ENCODE measurements at regions not wholly inside any gene's neighbourhood (a gene's known extent, or its start where the extent isn't known, plus 50 kb on each side); places are given as distances from the start of the nearest gene placed in this dataset.

DNA sequence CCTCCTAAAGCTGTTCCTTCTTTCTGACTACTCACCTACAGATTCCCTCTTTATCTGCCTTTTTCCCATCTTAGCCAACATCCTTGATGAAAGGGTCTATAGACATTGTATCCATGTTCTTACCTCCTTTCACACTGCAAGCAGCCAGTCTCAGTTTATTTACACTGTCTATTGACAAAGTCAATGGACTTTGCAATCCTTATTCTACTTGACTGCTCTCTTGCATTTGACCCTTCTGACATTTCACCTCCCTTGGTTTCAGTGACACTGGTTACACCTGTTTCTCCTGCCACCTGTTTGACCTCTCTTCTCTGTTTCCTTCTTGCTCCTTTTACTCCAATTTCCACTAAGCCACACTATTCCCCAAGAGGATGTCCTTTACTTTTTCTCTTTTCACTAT lies 224.0 kb upstream of the SNX7 start:
- Mint-ChIP-seq H3K9me3 (peaks cover 3% of the 10 kb centered on the region), H3K27ac (no peak overlapping the region), H3K4me1 (no peaks in the 10 kb centered on the region), H3K4me3 (no peak overlapping the region), H3K36me3 (no peaks in the 10 kb centered on the region), H3K27me3 (ENCODE audit: low read depth) (no peaks in the 10 kb centered on the region)
- DNase-seq (ENCODE audit: low spot score in 2 of 2, unreplicated experiment in 2 of 2), result no peak
- TF ChIP-seq, protein P1, sequence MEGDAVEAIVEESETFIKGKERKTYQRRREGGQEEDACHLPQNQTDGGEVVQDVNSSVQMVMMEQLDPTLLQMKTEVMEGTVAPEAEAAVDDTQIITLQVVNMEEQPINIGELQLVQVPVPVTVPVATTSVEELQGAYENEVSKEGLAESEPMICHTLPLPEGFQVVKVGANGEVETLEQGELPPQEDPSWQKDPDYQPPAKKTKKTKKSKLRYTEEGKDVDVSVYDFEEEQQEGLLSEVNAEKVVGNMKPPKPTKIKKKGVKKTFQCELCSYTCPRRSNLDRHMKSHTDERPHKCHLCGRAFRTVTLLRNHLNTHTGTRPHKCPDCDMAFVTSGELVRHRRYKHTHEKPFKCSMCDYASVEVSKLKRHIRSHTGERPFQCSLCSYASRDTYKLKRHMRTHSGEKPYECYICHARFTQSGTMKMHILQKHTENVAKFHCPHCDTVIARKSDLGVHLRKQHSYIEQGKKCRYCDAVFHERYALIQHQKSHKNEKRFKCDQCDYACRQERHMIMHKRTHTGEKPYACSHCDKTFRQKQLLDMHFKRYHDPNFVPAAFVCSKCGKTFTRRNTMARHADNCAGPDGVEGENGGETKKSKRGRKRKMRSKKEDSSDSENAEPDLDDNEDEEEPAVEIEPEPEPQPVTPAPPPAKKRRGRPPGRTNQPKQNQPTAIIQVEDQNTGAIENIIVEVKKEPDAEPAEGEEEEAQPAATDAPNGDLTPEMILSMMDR (IDR thresholded peaks at IDR 0.05; ENCODE audit: unreplicated experiment), result no peak

- no peaks in the 10 kb centered on the region for H3K36me3 Mint-ChIP-seq
- H3K27ac Mint-ChIP-seq, result no peak overlapping the region
- no peaks in the 10 kb centered on the region for H3K9me3 Mint-ChIP-seq
- H3K4me1 Mint-ChIP-seq, result no peaks in the 10 kb centered on the region
- H3K27me3 Mint-ChIP-seq (ENCODE audit: low read depth), result no peaks in the 10 kb centered on the region
- no peak overlapping the region for H3K4me3 Mint-ChIP-seq
- no peak for DNase-seq (ENCODE audit: low spot score in 2 of 2, unreplicated experiment in 2 of 2)
- TF ChIP-seq, protein P1 (IDR thresholded peaks at IDR 0.05; ENCODE audit: unreplicated experiment), result no peak
Observed at GRCh38 chr1:98437011-98437410, 224.5 kb upstream of the SNX7 start.

DNA sequence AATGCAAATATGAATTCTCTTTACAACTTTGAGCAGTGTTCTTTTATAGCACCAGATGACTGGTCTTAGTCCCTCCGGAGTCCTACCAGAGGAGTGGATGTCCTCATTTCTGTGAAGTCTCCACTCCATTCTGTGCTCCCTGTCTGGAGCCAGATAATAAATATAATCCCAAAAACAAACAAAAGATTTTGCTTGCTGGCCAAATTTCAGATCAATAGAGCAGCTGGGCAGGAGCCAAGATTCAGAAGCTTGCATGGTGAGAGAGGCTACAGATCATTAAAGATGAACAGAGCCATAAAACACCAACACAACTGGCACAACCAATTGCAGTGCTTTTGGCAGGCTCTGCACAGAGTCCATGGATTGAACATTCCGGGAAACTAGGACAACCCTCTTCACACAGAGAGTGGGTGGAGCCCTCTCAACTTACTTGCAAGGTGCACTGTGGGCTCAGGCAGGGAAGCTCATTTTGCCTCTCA lies 231.5 kb upstream of the SNX7 start:
- DNase-seq (ENCODE audit: low spot score in 2 of 2, unreplicated experiment in 2 of 2), result no peak
- peaks cover 9% of the 10 kb centered on the region for H3K9me3 Mint-ChIP-seq
- H3K27me3 Mint-ChIP-seq (ENCODE audit: low read depth), result no peaks in the 10 kb centered on the region
- no peak overlapping the region for H3K4me3 Mint-ChIP-seq
- no peaks in the 10 kb centered on the region for H3K4me1 Mint-ChIP-seq
- TF ChIP-seq, protein P1 (IDR thresholded peaks at IDR 0.05; ENCODE audit: unreplicated experiment), result no peak
- H3K36me3 Mint-ChIP-seq, result no peaks in the 10 kb centered on the region
- no peak overlapping the region for H3K27ac Mint-ChIP-seq

- H3K4me3 Mint-ChIP-seq, result no peak overlapping the region
- H3K36me3 Mint-ChIP-seq, result no peaks in the 10 kb centered on the region
- no peak for DNase-seq (ENCODE audit: low spot score in 2 of 2, unreplicated experiment in 2 of 2)
- TF ChIP-seq, protein P1 (IDR thresholded peaks at IDR 0.05; ENCODE audit: unreplicated experiment), result no peak
- no peaks in the 10 kb centered on the region for H3K27me3 Mint-ChIP-seq (ENCODE audit: low read depth)
- no peak overlapping the region for H3K27ac Mint-ChIP-seq
- peaks cover 13% of the 10 kb centered on the region for H3K9me3 Mint-ChIP-seq
- H3K4me1 Mint-ChIP-seq, result no peaks in the 10 kb centered on the region
Observed at GRCh38 chr1:98428864-98429263, 232.7 kb upstream of the SNX7 start.

DNA sequence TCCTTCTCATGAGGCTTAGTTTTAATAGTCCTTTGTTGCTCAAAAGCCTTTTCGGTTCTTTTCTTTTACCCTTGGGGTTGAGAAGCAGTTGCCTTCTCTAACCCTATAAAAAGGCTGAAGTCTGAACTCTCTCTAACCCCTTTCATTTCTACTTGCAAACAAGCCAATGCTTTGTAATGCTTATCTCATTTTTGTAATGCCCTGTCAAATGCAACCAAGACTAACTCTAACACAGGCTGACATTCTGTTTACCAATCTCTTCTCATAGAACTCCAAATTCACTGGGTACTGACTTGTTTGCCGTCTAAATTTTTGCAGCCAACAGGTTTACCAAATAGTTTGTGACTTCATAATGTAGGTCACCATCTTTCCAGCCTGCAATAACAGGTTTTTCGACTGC lies 233.9 kb upstream of the SNX7 start:
- Mint-ChIP-seq H3K27ac (no peak overlapping the region), H3K36me3 (no peaks in the 10 kb centered on the region), H3K4me1 (no peaks in the 10 kb centered on the region), H3K9me3 (peaks cover 13% of the 10 kb centered on the region), H3K27me3 (ENCODE audit: low read depth) (no peaks in the 10 kb centered on the region), H3K4me3 (no peak overlapping the region)
- TF ChIP-seq, protein P1 (IDR thresholded peaks at IDR 0.05; ENCODE audit: unreplicated experiment), result no peak
- no peak for DNase-seq (ENCODE audit: low spot score in 2 of 2, unreplicated experiment in 2 of 2)

GRCh38 chr1:98426092-98426491 lies 235.4 kb upstream of the SNX7 start:
- H3K4me1 Mint-ChIP-seq, result no peaks in the 10 kb centered on the region

More at GRCh38 chr1:98426092-98426491, 235.4 kb upstream of the SNX7 start:
- no peaks in the 10 kb centered on the region for H3K36me3 Mint-ChIP-seq
- no peak for DNase-seq (ENCODE audit: low spot score in 2 of 2, unreplicated experiment in 2 of 2)
- TF ChIP-seq, protein P1 (IDR thresholded peaks at IDR 0.05; ENCODE audit: unreplicated experiment), result no peak
- H3K9me3 Mint-ChIP-seq, result peaks cover 13% of the 10 kb centered on the region
- no peak overlapping the region for H3K27ac Mint-ChIP-seq
- H3K4me3 Mint-ChIP-seq, result no peak overlapping the region
- no peaks in the 10 kb centered on the region for H3K27me3 Mint-ChIP-seq (ENCODE audit: low read depth)

Measured in mesothelial cell of epicardium (in vitro differentiated cells).